Activated CD4-positive, alpha-beta T cell treated with anti-CD3 and anti-CD28 coated beads for 24 hours (primary cell): ENCODE measurements at regions not wholly inside any gene's neighbourhood (a gene's known extent, or its start where the extent isn't known, plus 50 kb on each side); places are given as distances from the start of the nearest gene placed in this dataset.
"Not testable (repeated sequence)": the region's sequence is repeated elsewhere in the genome, so short reads cannot be mapped to it uniquely, and the experiment has no call there.

Experiments
- DNase-seq, 2 donors: peaks; one replicate each; pipeline ENCODE4 v3.0.0-alpha.2; 2020; ENCODE audit warnings: low read depth in 2 of 2

DNA sequence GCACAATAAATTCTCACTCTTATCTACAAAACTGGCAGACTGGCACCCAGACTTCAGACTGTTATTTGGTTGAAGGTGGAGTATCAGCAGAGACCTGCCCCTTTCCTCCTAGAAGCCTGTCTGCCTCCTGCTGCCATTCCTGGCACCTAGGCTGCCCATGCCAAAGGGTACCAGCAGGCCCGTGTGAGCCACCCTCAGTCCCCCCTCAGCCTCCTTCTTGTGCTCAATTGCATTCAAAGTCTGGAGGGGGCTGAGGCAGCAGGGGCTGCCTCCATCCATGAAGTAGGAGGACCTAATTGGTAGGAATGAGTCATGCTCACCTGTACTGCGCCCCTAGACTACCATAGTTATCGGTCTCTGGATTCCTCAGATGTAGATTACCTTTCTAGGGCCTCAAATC is 440.9 kb upstream of the GRM3 start:
- DNase-seq = no peak

DNA sequence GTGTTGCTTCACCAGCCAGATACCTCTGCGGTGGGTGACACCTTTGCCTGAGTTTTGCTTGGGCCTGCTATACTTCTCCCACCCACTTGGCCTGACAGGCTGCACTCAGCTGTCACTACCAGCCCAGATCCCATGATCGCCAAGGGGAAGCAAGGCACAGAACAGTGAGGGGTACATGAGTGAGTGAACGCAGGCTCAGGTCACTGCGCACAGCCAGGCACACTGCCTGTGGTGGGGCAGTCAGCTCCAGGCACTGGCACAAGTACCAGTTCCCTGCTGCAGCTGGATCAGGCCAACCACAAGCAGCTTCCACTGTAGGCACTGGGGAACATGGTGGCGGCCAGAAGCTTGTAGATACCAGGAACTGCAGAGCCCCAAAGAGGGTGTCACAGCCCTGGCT is 441.9 kb upstream of the GRM3 start:
- no peak for DNase-seq

DNA sequence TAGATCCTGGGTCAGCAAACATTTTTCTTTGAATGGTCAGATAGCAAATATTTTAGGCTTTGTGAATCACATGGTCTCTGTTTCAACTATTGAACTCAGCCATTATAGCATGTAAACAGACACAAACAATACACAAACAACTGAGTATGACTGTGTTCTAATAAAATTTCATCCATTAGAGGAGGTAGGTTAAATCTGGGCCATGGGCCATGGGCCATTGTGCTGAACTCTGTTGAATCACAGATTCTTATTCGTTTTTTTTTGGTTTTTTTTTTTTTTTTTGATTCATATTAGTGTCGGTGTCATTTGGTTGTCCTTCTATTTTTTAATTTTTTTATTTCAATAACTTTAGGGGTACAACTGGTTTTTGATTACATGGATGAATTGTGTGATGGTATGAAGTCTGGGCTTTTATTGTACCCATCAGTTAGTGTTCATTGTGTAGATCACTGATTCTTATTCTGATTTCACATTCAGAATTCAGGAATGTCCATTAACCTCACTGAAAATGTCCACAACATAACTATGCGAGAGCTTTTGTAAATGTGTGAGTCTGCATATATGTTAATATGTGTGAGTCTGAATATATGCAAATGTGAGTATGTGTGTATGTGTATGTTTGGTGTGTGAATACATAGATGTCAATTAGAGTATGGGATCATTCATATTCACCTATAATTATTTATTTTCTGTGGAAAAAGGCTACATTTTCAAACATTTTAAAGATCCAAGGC is 443.7 kb upstream of the GRM3 start:
- DNase-seq = no peak

DNA sequence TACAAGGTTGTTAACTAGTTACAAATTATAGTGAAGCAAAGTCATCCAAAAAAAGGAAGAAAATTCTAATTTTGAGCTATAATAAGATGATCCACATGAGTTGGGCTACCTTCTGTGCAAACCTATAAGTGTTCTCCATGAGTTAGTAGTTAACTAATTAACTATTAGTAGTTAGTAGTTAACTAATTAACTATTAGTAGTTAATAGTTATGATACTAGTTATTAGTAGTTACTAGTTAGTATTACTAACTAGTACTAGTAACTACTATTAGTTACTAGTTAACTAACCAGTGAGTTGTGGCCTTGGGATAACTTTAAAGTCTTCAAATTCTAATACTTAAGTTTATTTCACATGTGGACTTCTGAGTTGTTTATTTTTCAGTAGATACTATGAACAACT is 453.4 kb upstream of the GRM3 start:
- DNase-seq = no peak

DNA sequence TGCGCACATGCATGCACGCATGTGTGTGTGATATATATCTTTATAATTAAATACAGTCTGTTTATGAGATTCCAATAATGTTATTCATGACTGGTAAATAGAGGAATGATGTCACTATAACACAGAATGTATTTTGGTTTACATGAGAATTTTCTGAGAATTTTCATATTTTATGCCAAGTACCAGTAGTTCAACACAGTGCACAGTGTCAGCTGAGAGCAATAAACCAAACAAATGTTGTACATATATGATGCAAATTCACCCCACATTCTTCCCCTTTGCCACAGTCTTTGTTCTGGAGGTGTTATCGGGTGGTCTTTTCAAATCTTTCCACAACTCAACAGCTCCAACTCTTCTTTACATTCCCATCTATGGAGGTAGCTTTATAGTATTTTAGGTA is 462.2 kb upstream of the GRM3 start:
- DNase-seq = no peak

DNA sequence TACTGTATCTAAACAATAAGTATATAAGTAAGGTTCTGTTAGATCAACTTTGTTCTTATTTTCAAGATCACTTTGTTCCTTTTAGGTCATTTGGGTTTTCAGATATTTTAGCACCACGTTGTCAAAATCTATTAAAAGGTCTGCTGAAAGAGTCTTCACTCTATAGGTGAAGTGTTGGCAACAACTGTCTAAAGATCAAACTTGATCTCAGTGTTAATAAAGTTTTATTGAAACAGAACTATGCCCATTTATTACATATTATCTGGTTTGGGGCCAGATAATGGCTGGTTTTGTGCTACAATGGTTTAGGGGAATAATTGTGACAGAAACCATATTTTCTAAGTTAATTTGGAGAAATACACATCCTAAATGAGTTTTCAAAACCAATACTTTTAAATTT is 478.9 kb upstream of the GRM3 start:
- DNase-seq = no peak

DNA sequence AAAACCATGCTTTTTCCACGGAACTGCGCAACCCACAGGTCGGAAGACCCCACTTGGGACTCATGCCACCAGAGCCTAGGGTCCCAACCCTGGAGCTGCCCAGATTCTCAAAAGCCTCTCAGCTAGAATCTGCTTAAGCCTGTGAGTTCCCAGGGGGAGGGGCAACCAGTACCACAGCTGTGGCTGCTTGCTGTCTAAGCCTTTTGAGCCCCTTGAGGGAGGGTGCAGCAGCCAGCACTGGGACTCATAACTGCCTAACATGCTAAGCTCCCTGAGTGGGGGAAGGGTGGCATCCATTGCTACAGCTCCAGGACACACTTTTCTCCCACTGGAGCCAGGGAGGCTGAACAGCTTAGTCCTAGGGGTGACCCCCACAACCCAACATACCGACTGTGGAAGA is 485.6 kb upstream of the GRM3 start:
- DNase-seq = no peak

DNA sequence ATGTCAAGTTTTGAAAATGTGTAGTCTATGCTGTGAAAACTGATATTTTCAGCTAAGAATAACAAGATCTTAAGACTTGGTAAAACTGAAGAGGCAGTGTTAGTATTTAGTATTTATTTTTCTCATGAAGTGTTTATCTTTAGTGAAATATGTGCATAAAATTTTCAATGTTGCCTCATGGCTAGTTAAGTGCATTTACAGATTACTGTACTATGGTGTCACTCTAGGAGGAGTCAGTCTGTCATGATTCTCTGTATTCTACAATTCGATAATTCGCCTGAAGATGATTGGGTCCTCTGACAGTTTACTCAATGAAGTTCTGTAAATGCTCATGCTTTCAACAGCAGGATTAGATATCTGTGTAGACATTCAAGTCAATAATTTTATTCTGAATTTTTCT is 488.1 kb upstream of the GRM3 start:
- DNase-seq = no peak

DNA sequence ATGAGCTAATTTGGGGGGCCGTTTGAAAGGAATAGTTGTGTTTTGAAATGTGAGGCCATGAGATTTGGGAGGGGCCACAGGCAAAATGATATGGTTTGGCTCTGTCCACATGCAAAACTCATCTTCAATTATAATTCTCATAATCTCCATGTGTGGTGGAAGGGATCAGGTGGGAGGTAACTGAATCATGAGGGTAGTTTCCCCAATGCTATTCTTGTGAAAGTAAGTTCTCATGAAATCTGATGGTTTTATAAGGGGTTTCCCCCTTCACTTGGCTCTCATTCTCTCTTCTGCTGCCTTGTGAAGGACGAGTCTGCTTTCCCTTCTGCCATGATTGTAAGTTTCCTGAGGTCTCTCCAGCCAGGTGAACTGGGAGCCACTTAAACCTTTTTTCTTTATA is 490.8 kb upstream of the GRM3 start:
- no peak for DNase-seq

DNA sequence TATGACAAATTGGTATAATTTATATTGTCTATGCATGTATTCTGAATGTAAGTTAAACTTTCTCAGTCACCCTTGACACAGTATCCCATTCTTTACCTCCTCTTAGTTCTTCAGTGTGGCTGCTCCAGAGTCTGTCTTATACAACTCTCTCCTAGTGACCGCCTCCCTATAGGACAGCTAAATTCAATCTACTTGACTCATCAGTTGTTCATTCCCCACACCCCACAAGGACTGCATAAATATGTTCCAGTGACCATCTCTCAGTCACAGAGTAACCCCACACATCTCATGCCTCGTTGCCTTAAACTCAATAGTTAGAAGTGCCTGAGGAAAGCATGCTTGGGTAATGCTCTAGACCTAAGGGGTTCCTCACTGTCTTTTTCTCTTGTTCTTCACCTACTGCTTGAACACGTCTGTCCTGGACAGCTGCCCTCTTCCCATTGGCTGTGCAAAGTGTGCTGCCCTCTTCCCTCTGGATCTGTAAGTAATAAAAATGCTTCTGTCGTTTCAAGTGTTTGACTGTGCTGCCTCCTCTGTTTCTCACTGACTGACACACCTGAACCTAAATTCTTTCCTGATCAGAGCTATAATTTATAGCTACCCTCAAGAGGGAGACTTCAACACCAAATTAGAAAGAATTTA is 494.6 kb upstream of the GRM3 start:
- no peak for DNase-seq

DNA sequence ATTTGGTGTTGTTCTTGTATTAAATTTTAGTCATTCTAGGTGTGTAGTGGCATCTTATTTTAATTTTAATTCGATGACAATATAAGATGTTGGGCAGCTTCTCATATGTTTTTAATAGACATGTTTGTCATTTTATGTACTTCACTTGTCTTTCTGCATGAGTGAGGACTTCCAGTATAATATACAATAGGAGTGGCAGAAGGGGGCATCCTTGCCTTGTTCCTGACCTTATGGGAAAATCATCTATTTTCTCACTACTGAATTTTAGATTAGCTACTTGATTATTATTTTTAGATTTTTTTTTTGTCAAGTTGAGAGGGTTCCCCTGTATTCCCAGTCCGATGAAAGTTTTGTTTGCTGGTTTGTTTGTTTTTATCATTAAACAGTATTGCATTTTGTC is 495.2 kb upstream of the GRM3 start:
- no peak for DNase-seq

DNA sequence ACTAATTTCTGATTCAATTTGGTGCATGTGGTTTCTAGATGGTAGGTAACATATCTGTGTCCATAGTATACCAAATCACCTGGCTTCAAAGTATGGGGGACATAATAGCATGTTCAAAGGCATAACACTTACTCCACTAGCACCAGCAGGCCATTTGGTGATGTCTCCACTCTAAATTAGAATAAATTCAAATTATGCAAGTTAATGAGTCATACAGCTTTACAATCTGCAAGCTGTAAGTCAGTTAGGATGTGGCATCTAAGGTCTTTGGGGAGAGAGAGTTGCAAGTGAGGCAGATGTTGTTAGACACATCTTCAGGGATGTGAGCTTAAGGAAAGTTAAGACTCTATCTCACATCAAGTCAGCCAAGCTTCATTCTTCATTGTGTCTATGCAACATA is 506.4 kb upstream of the GRM3 start:
- DNase-seq = no peak

DNA sequence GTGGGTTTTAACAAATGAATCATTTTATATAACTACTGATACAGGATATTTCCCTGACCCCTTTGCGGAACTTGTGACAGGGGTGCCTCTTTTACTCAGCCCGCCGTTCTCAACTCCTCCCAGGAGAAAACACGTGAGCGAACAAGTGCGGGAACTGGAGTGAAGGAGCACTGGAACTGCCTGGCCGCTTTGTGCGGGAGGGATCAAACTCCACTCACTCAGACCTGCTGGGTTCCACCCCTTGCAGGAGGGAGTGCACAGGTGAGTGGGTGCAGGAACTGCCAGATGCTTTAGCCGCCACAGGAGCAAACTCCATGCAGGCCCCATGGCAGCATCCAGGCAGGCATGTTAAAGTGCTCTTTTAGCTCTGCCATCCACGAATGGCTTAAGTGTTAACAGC is 513.4 kb upstream of the GRM3 start:
- no peak for DNase-seq

DNA sequence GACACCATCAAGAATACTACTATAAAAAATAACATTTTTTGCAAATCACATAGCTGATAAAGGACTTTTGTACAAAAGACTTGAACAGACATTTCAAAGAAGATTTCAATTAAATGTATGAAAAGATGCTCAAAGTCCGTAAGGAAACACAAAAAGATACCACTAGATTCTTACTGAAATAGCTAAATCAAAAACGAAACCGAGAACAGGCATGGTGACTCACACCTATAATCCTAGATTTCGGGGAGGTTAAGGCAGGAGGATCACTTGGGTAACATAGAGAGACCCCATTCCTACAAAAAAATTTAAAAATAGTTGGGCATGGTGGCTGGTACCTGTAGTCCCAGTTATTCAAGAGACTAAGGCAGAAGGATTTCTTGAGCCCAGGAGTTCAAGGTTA is 520.2 kb upstream of the GRM3 start:
- DNase-seq = no peak

DNA sequence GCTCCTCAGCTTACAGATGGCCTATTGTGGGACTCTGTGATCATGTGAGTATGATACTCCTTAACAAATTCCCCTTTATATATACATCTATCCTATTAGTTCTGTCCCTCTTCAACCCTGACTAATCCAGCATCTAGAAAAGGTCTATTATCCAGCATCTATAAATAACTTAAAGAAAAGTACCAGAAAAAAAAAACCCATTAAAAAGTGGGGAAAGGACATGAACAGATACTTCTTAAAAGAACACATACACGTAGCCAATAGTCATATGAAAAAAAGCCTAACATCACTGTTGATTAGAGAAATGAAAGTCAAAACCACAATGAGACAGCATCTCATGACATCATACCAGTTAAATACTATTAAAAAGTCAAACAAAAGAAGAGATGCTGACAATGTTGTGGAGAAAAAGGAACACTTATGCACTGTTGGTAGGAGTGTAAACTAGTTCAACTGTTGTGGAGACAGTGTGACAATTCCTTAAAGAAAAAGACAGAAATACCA is 549.5 kb upstream of the GRM3 start:
- DNase-seq = no peak

DNA sequence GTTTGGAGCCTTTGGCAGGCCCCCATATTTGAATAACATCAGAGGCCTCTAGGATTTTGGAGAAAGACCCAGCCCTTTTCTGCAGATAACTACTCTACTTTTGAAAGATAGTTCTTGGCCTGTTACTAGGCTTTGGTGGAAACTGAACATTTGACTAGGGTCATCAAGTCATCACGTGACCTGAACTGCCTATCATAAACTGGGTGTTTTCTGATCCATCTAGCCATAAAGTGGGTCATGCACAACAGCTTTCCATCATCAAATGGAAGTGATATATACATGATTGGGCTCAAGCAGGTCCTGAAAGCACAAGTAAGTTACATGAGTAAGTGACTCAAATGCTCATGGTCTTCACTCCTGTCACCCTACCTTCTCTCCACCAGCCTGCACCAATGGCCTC is 552.3 kb upstream of the GRM3 start:
- no peak for DNase-seq

DNA sequence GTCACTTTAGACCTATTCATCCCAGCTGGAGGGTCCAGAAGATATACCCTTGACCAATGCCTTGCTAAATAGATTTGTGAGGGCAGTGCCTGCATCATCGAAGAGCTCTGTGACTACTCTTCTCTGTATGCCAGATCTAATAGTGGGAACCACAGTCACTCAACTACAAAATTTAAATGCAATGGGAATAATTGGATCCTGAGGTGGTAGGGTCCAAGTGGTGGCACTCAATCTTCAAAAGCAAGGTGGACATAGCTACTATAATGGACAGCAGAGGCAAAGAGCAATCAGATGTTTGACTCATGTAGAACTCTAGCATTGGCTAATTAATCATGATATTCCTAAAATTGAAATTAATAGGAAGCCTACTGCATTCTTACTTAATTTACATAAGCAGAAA is 554.3 kb upstream of the GRM3 start:
- DNase-seq = no peak

DNA sequence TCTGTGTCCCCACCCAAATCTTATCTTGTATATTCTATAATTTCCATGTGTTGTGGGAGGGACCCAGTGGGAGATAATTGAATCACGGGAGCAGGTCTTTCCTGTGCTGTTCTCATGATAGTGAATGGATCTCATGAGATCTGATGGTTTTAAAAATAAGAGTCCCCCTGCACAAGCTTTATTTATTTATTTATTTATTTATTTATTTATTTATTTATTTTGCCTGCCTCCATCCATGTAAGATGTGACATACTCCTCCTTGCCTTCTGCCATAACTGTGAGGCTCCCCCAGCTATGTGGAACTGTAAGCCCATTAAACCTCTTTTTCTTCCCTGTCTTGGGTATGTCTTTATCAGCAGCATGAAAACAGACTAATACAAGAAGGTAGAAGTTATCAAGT is 579.1 kb upstream of the GRM3 start:
- not testable (repeated sequence) for DNase-seq

DNA sequence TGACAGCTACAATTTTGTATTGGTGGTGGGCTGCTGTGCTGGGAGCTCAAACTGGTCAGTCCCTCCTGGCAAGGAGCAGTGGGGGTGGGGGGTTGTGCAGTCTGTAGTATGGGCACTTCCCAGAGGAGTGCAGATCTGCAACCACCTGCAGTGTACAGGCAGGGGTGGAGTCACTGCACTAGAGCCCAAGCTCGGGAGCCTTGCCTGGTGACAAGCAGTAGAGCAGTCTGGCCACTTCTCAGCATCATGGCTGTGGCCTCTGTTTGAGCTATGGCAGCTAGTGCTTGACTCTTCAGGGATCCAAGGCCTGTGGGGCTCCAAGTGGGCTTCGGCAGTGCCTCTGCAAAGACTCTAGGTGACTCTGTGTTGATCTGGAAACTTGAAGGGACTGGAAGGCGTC is 585.1 kb upstream of the GRM3 start:
- no peak for DNase-seq

DNA sequence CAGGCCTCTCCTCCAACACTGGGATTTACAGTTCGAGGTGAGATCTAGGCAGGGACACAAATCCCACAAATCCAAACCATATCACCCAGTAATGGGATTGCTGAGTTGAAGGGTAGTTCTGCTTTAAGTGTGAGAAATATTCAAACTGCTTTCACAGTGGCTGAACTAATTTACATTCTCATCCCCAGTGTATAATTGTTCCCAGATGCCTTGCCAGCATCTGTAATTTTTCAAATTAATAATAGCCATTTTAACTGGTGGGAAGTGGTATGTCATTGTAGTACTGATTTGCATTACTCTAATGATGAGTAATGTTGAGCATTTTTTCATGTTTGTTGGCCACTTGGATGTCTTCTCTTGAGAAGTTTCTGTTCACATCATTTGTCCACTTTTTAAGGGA is 592.8 kb upstream of the GRM3 start:
- no peak for DNase-seq

DNA sequence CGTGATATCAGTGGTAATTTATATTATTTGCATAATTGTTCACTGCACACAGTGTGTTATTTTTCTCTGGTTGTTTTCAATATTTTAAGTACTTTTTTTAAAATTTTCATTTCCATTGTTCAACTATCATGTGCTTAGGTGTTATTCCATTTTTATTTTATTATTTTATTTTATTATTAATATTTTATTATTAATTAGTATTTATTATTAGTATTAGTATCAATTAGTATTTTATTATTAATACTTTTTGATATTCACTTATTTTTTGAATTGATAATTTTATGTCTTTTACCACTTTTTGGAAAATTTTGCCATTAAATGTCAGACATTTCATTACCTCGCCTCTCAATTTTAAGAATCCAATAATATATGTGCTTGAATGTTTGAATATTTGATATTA is 593.8 kb upstream of the GRM3 start:
- no peak for DNase-seq

DNA sequence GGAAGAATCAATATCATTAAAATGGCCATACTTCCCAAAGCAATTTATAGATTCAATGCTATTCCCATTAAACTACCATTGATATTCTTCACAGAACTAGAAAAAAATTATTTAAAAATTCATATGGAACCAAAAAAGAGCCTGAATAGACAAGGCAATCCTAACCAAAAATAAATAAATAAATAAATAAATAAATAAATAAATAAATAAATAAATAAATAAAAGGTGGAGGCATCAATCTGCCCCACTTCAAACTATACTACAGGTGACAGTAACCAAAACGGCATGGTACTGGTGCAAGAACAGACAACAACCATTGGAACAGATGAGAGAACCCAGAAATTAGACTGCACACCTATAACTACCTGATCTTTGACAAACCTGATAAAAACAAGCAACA is 598.5 kb upstream of the GRM3 start:
- DNase-seq = not testable (repeated sequence)

DNA sequence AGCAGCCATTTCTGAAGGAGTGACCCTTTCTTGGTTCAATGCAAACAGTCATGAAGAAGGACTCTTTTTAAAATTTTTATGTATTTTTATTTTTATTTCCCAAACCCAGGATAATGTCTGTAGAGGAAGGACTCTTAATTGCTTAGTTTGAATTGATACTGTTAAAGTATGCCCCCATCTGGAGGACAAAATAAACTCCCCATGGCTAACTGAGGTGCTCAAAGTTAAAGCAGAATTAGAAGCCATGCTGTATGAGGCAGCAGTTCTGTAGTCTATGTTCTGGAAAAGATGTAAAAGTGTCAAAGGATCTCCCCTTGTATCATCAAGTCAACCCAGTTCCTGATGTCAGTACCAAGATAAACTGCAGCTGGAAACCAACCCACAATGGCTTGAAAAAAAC is 617.9 kb upstream of the GRM3 start:
- no peak for DNase-seq

DNA sequence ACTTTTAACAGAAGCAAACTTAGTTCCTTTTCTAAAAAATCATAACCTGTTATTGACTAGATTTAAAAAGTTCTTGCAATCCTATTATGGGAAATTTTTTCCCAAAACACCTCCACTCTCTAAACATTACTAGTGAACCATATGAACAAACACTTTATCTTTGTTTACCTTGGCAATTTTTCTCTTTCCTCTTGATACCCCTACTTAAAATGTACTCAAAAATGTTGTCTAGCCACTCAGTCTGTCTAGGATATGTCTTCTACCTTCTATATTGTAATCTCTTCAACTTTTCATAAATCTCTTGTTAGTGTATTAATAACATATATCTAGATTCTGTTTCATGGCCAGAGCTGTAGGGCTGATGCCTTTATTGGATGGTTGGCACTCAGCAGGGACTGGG is 630.0 kb upstream of the GRM3 start:
- no peak for DNase-seq
